ENCODE measurements at regions not wholly inside any gene's neighbourhood (a gene's known extent, or its start where the extent isn't known, plus 50 kb on each side); places are given as distances from the start of the nearest gene placed in this dataset.

DNA sequence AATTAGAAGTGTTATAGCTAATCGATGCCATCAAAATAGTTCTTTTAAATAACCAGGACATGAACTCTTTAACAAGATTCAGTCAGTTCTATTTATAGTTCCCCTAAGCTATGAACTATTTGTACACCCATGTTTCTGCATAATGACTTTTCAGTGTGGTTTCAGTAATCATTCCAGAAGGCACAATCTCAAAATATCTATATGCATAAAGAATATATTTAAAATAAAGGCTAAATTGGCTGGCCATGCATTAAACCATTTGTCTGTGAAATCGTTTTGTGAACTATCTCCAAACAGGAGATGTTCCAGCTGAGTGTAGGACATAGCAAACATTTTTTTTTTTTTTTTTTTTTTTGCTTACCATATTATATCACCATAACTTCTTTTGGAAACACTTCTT lies 719.3 kb downstream of the PLCL1 start:
- TF ChIP-seq, protein P1, sequence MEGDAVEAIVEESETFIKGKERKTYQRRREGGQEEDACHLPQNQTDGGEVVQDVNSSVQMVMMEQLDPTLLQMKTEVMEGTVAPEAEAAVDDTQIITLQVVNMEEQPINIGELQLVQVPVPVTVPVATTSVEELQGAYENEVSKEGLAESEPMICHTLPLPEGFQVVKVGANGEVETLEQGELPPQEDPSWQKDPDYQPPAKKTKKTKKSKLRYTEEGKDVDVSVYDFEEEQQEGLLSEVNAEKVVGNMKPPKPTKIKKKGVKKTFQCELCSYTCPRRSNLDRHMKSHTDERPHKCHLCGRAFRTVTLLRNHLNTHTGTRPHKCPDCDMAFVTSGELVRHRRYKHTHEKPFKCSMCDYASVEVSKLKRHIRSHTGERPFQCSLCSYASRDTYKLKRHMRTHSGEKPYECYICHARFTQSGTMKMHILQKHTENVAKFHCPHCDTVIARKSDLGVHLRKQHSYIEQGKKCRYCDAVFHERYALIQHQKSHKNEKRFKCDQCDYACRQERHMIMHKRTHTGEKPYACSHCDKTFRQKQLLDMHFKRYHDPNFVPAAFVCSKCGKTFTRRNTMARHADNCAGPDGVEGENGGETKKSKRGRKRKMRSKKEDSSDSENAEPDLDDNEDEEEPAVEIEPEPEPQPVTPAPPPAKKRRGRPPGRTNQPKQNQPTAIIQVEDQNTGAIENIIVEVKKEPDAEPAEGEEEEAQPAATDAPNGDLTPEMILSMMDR (IDR thresholded peaks at IDR 0.05; ENCODE audit: low read length): no peak
- no peak for TF ChIP-seq EZH2 (IDR thresholded peaks at IDR 0.05; ENCODE audit: borderline replicate concordance, low read length)

Measured in OCI-LY1 (cell line).